Karpas-422 (cell line): ENCODE measurements at regions not wholly inside any gene's neighbourhood (a gene's known extent, or its start where the extent isn't known, plus 50 kb on each side); places are given as distances from the start of the nearest gene placed in this dataset.

ENCODE experiments used
- DNase-seq: peaks from one replicate; pipeline ENCODE4 v3.0.0-alpha.2; 2015
- H2AFZ ChIP-seq: fragments of 200-600 bp; sonication (generic); 2 replicates; pipeline ENCODE4 v1.6.1; 2014; ENCODE audit warnings: antibody characterized with exemption, low read length, mixed read lengths
- H3K27ac ChIP-seq: fragments of 200-600 bp; sonication (generic); 2 replicates; pipeline ENCODE4 v1.5.1; 2014; ENCODE audit warnings: mild to moderate bottlenecking, low read length, moderate library complexity
- H3K27me3 ChIP-seq: fragments of 200-600 bp; sonication (generic); 2 replicates; pipeline ENCODE4 v1.6.1; 2014; ENCODE audit warnings: low read length, mixed read lengths
- H3K36me3 ChIP-seq: fragments of 200-600 bp; sonication (generic); 2 replicates; pipeline ENCODE4 v1.6.1; 2014; ENCODE audit warnings: low read length, mixed read lengths; ENCODE audit not compliant: insufficient read depth
- H3K4me1 ChIP-seq: fragments of 200-600 bp; sonication (generic); 2 replicates; pipeline ENCODE4 v1.6.1; 2014; ENCODE audit warnings: mild to moderate bottlenecking, low read length, mixed read lengths
- H3K4me2 ChIP-seq: fragments of 200-600 bp; sonication (generic); 2 replicates; pipeline ENCODE4 v1.6.1; 2014; ENCODE audit warnings: low read length, low read depth, mild to moderate bottlenecking; ENCODE audit not compliant: poor library complexity, severe bottlenecking
- H3K4me3 ChIP-seq: fragments of 200-600 bp; sonication (generic); 2 replicates; pipeline ENCODE4 v1.5.1; 2014; ENCODE audit warnings: mild to moderate bottlenecking, antibody characterized with exemption, low read length, mixed read lengths
- H3K79me2 ChIP-seq: fragments of 200-600 bp; sonication (generic); 2 replicates; pipeline ENCODE4 v1.6.1; 2014; ENCODE audit warnings: mild to moderate bottlenecking, low read length, mixed read lengths
- H3K9ac ChIP-seq: fragments of 200-600 bp; sonication (generic); 2 replicates; pipeline ENCODE4 v1.6.0; 2014; ENCODE audit warnings: low read length
- H3K9me2 ChIP-seq: fragments of 200-600 bp; sonication (generic), shearing (Covaris generic); replicated peaks from 2 replicates; pipeline ENCODE4 v1.6.0; 2014; ENCODE audit warnings: mild to moderate bottlenecking, low read length, moderate library complexity; ENCODE audit not compliant: insufficient read depth
- H3K9me3 ChIP-seq: fragments of 300-700, 200-600 bp; sonication (generic); 2 replicates; pipeline ENCODE4 v1.6.1; 2014; ENCODE audit warnings: low read length, mixed read lengths
- H4K20me1 ChIP-seq: fragments of 200-600 bp; sonication (generic); 2 replicates; pipeline ENCODE4 v1.6.1; 2014; ENCODE audit warnings: mild to moderate bottlenecking, antibody characterized with exemption, low read length, low read depth; ENCODE audit not compliant: insufficient read depth

DNA sequence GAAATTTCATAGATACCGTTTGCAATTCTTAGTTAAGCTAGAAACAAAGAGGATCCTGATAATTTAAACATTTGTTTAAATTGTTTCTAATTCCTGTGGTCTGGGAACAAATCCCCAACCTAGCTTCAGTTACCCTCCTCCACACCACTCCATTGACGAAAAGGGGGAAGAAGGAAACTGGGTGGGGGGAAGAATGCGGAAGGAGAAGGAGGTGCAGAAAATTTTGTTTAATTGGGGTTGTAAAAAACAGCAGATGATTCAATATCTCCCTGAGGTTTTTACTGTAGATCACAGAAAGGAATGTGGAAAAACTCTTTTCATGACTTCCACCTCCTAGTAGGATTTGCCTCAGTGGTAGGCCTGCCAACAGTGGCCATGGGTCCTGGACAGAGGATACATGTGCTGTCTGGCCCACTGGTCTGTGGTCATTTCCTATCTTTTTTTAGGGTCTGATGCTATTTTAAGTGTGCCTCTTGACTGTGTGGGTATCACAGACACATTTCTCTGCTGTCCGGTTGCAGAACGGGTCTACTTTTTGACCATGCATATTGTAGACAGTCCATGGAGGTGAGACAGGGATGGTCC, 122.9 kb upstream of the PCED1B start:
- H3K9me2 ChIP-seq = no peaks in the 10 kb centered on the region
- H3K27ac ChIP-seq = no peak overlapping the region
- no peaks in the 10 kb centered on the region for H3K27me3 ChIP-seq
- H3K4me3 ChIP-seq = no peak overlapping the region
- H3K36me3 ChIP-seq = no peaks in the 10 kb centered on the region
- no peaks in the 10 kb centered on the region for H4K20me1 ChIP-seq
- H3K9me3 ChIP-seq = no peaks in the 10 kb centered on the region
- no peaks in the 10 kb centered on the region for H3K79me2 ChIP-seq
- no peak overlapping the region for H2AFZ ChIP-seq
- no peaks in the 10 kb centered on the region for H3K4me1 ChIP-seq
- H3K9ac ChIP-seq = no peak overlapping the region
- no peak overlapping the region for H3K4me2 ChIP-seq
- DNase-seq = no peak

GRCh38 chr12:46958053-46958452, 121.4 kb upstream of the PCED1B start:
- H3K9ac ChIP-seq = no peak overlapping the region
- DNase-seq = no peak

DNA sequence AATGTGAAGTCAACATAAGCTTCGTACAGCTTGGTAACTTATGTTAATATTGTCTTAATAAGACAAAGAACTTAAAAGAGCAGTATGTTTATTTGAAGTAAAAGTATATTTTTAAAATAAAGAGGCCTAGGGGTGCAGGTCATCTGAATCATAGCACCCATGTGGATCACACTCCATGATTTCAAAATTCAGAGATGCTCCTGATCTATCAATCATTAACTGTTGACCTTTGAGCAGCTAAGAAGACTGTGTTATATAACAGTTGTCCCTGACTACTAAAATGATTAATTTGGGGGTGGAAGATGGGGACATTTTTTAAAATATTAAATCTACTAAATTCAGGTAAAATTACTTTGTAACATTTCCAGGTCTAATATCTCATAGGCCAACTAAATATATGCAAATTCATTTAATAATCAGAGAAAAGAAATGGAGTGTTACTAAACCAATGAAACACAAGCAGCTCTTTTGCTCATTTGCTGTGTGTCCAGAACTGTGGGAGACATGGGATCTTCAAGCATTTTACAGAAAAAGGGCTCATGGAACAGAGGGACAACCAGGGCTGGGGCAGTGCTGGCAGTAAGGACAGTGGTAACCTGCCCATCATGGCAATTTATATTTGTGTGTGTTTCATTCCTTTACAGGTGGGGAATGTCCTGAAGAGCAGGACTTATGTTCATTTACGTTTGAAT, 120.7 kb upstream of the PCED1B start:
- DNase-seq = no peak
- H3K27me3 ChIP-seq = no peaks in the 10 kb centered on the region
- no peak overlapping the region for H3K4me3 ChIP-seq
- no peak overlapping the region for H2AFZ ChIP-seq
- H3K9ac ChIP-seq = no peak overlapping the region
- no peaks in the 10 kb centered on the region for H3K36me3 ChIP-seq
- H3K9me3 ChIP-seq = no peaks in the 10 kb centered on the region
- H3K27ac ChIP-seq = no peak overlapping the region
- H3K4me2 ChIP-seq = no peak overlapping the region
- no peaks in the 10 kb centered on the region for H3K79me2 ChIP-seq
- no peaks in the 10 kb centered on the region for H3K4me1 ChIP-seq
- H4K20me1 ChIP-seq = no peaks in the 10 kb centered on the region
- no peaks in the 10 kb centered on the region for H3K9me2 ChIP-seq

More at GRCh38 chr12:46958053-46958452, 121.4 kb upstream of the PCED1B start:
- Histone ChIP-seq H3K79me2 (no peaks in the 10 kb centered on the region), H3K9me3 (no peaks in the 10 kb centered on the region), H3K27me3 (no peaks in the 10 kb centered on the region), H3K9me2 (no peaks in the 10 kb centered on the region), H3K4me1 (no peaks in the 10 kb centered on the region), H3K27ac (no peak overlapping the region), H3K36me3 (no peaks in the 10 kb centered on the region), H3K4me3 (no peak overlapping the region), H4K20me1 (no peaks in the 10 kb centered on the region), H2AFZ (no peak overlapping the region), H3K4me2 (no peak overlapping the region)

DNA sequence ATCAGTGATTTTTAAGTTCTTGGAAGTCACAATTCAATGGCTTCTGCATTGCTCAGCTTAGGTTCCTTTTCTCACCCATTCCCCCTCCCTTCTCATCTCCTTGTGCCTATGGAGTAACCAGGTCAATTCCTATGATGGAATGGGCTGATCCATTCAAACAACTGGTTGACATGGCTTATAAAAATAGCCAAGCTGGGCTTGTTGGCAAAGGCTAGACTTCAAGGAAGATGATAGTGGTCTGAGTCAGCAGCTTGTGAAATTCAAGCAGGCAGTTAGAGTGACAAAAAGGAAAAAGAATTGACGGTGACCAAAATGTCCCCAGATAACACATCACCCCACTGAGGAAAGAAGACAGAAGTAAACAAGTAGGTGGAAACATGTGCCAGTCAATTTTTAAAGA, 119.9 kb upstream of the PCED1B start:
- no peak overlapping the region for H3K4me2 ChIP-seq
- H2AFZ ChIP-seq = no peak overlapping the region
- no peak overlapping the region for H3K27ac ChIP-seq
- no peaks in the 10 kb centered on the region for H3K36me3 ChIP-seq
- no peak overlapping the region for H3K4me3 ChIP-seq
- H3K9ac ChIP-seq = no peak overlapping the region
- no peaks in the 10 kb centered on the region for H3K9me2 ChIP-seq
- H3K79me2 ChIP-seq = no peaks in the 10 kb centered on the region
- no peaks in the 10 kb centered on the region for H3K9me3 ChIP-seq
- H4K20me1 ChIP-seq = no peaks in the 10 kb centered on the region
- no peaks in the 10 kb centered on the region for H3K27me3 ChIP-seq
- no peak for DNase-seq
- H3K4me1 ChIP-seq = no peaks in the 10 kb centered on the region

GRCh38 chr12:46960681-46961080, 118.7 kb upstream of the PCED1B start:
- no peaks in the 10 kb centered on the region for H3K27me3 ChIP-seq
- H4K20me1 ChIP-seq = no peaks in the 10 kb centered on the region

DNA sequence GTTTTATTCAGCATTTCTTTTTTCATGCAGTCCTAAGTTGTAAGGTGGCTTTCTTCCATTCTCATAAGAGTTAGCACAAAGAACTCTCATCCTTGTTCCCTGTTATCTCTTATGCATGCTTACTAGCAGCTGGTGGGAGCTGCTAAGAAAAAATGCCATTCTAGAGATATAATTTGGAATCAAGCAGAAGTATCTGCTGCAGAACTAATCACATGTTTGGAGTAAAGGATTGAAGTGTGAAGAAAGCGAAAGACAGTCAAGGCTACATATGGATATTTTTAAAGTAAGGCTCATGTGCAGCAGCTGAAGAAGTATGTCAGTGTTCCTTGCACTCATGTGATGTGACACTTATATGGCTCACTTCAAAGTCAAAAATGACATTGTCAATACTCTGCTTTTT, 116.2 kb upstream of the PCED1B start:
- no peak for DNase-seq
- Histone ChIP-seq H2AFZ (no peak overlapping the region), H3K4me3 (no peak overlapping the region), H3K9me3 (no peaks in the 10 kb centered on the region), H3K27ac (no peak overlapping the region), H3K27me3 (no peaks in the 10 kb centered on the region), H3K9ac (no peak overlapping the region), H3K9me2 (no peaks in the 10 kb centered on the region), H3K4me2 (no peak overlapping the region), H4K20me1 (no peaks in the 10 kb centered on the region), H3K4me1 (no peaks in the 10 kb centered on the region), H3K79me2 (no peaks in the 10 kb centered on the region), H3K36me3 (no peaks in the 10 kb centered on the region)

More at GRCh38 chr12:46960681-46961080, 118.7 kb upstream of the PCED1B start:
- no peak overlapping the region for H3K4me3 ChIP-seq
- H3K36me3 ChIP-seq = no peaks in the 10 kb centered on the region
- no peak overlapping the region for H3K4me2 ChIP-seq
- no peaks in the 10 kb centered on the region for H3K9me2 ChIP-seq
- no peak overlapping the region for H3K9ac ChIP-seq
- H3K27ac ChIP-seq = no peak overlapping the region
- H3K9me3 ChIP-seq = no peaks in the 10 kb centered on the region
- no peak for DNase-seq
- H2AFZ ChIP-seq = no peak overlapping the region
- H3K4me1 ChIP-seq = no peaks in the 10 kb centered on the region
- H3K79me2 ChIP-seq = no peaks in the 10 kb centered on the region

DNA sequence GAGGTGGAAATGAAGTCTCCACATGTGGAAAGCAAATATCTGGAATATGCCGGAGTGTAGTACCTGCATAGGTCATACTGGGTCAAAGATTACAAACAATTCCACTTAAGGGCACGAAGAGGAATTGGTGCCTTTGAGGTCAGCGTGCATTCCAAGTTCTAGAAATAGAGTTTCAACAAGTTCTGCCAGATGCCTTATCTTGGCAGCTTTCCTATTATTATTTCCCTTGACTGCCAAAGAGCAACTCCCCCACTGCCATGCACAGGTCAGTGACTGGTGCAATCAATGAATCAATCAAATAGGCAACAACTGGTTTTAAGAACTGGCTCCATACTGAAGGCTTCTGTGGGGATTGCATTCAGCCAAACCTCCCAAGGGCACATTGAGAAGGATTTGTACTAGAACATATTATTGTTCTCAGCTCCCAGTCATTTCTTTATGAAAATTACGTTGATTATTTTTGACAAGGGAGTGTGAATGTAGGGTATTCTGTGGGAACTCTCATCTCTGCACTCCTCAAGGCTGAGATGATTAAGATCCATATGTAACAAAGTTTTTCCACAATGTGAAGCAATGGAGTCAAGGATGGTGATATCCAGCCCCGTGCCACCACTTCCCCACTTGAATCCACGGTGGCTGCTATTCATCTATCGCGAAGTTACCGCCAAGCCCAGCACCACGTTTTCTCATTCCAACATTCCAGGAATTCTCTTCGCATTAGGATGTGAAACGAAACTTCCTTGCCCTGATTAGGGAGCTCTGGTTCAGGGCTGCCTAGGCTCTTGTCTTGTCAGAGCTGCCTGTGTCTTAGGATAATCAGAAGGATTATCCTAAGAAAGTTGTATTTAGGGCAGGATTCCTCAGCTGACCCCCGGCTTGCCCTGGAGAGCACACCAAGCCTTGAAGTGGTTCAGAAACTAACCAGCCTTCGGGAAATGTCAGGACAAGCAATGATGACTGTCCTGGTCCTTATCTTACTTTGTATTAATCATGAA, 115.1 kb upstream of the PCED1B start:
- H4K20me1 ChIP-seq = no peaks in the 10 kb centered on the region
- H3K27me3 ChIP-seq = no peaks in the 10 kb centered on the region
- no peaks in the 10 kb centered on the region for H3K4me1 ChIP-seq
- H3K4me2 ChIP-seq = no peak overlapping the region
- H2AFZ ChIP-seq = no peak overlapping the region
- H3K79me2 ChIP-seq = no peaks in the 10 kb centered on the region
- no peak for DNase-seq
- H3K9ac ChIP-seq = no peak overlapping the region
- no peak overlapping the region for H3K4me3 ChIP-seq
- H3K36me3 ChIP-seq = no peaks in the 10 kb centered on the region
- no peak overlapping the region for H3K27ac ChIP-seq
- no peaks in the 10 kb centered on the region for H3K9me2 ChIP-seq
- no peaks in the 10 kb centered on the region for H3K9me3 ChIP-seq

DNA sequence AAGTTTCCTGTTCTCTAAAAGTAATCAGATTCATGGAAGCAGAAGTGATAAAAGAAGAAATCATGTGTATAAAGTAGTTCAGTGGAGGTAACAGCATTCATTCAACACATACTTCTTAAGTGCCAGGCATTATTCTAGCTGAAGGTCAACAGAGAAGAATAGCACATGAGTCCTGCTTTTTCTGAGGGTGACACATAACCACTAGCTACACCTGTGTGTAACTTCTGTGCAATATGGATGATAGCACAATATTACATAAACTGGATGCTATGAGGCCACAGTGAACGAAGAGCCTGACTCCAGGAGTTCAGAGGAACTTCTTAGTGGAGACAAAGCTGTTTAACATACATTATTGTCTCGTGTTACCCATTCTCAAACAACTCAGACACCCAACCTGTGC, 114.3 kb upstream of the PCED1B start:
- no peak for DNase-seq
- Histone ChIP-seq H3K9me3 (no peaks in the 10 kb centered on the region), H3K27me3 (no peaks in the 10 kb centered on the region), H4K20me1 (no peaks in the 10 kb centered on the region), H3K27ac (no peak overlapping the region), H3K9ac (no peak overlapping the region), H3K36me3 (no peaks in the 10 kb centered on the region), H3K79me2 (no peaks in the 10 kb centered on the region), H3K4me2 (no peak overlapping the region), H2AFZ (no peak overlapping the region), H3K9me2 (no peaks in the 10 kb centered on the region), H3K4me3 (no peak overlapping the region), H3K4me1 (no peaks in the 10 kb centered on the region)
